Activated CD4-positive, alpha-beta T cell treated with anti-CD3 and anti-CD28 coated beads for 24 hours (primary cell): ENCODE measurements at regions not wholly inside any gene's neighbourhood (a gene's known extent, or its start where the extent isn't known, plus 50 kb on each side); places are given as distances from the start of the nearest gene placed in this dataset.

Source experiments
- DNase-seq, 2 donors: peaks; one replicate each; pipeline ENCODE4 v3.0.0-alpha.2; 2020; ENCODE audit warnings: low read depth in 2 of 2

- no peak for DNase-seq
Observed at GRCh38 chr7:18361756-18362155, 133.8 kb upstream of the HDAC9 start.

- DNase-seq = no peak
Observed at GRCh38 chr7:18363751-18364380, 131.7 kb upstream of the HDAC9 start.

- DNase-seq = no peak
Observed at GRCh38 chr7:18364396-18364795, 131.2 kb upstream of the HDAC9 start.

- DNase-seq = no peak
Observed at GRCh38 chr7:18366394-18366793, 129.2 kb upstream of the HDAC9 start.

GRCh38 chr7:18369011-18369410 lies 126.5 kb upstream of the HDAC9 start:
- DNase-seq = no peak

- no peak for DNase-seq
Observed at GRCh38 chr7:18370633-18371032, 124.9 kb upstream of the HDAC9 start.

GRCh38 chr7:18378989-18379605 lies 116.5 kb upstream of the HDAC9 start:
- DNase-seq = no peak

- DNase-seq = no peak
Observed at GRCh38 chr7:18384491-18385143, 110.9 kb upstream of the HDAC9 start.

- no peak for DNase-seq
Observed at GRCh38 chr7:18386607-18387006, 108.9 kb upstream of the HDAC9 start.

GRCh38 chr7:18387191-18387735 lies 108.3 kb upstream of the HDAC9 start:
- no peak for DNase-seq

- DNase-seq = no peak
Observed at GRCh38 chr7:18390535-18390907, 105.0 kb upstream of the HDAC9 start.

- no peak for DNase-seq
Observed at GRCh38 chr7:18393465-18394118, 102.0 kb upstream of the HDAC9 start.

- no peak for DNase-seq
Observed at GRCh38 chr7:18395868-18396267, 99.7 kb upstream of the HDAC9 start.

GRCh38 chr7:18396953-18397352 lies 98.6 kb upstream of the HDAC9 start:
- no peak for DNase-seq

- no peak for DNase-seq
Observed at GRCh38 chr7:18399436-18400235, 95.9 kb upstream of the HDAC9 start.

GRCh38 chr7:18400275-18400674 lies 95.3 kb upstream of the HDAC9 start:
- no peak for DNase-seq

- no peak for DNase-seq
Observed at GRCh38 chr7:18400726-18401125, 94.8 kb upstream of the HDAC9 start.

GRCh38 chr7:18401757-18402156 lies 93.8 kb upstream of the HDAC9 start:
- no peak for DNase-seq

- no peak for DNase-seq
Observed at GRCh38 chr7:18402488-18403183, 92.9 kb upstream of the HDAC9 start.

- DNase-seq = no peak
Observed at GRCh38 chr7:18405726-18406125, 89.8 kb upstream of the HDAC9 start.

GRCh38 chr7:18407385-18407784 lies 88.2 kb upstream of the HDAC9 start:
- no peak for DNase-seq
